ENCODE measurements at regions not wholly inside any gene's neighbourhood (a gene's known extent, or its start where the extent isn't known, plus 50 kb on each side); places are given as distances from the start of the nearest gene placed in this dataset.

- H3K27me3 ChIP-seq (ENCODE audit: control insufficient read depth, insufficient read depth, low read length): peaks cover 31% of the 10 kb centered on the region
- peaks cover 9% of the 10 kb centered on the region for H3K4me1 ChIP-seq (ENCODE audit: control insufficient read depth, insufficient read depth, low read length)
- H3K4me3 ChIP-seq (ENCODE audit: low read length): no peak overlapping the region
- H3K36me3 ChIP-seq (ENCODE audit: control insufficient read depth, insufficient read depth, low read length): no peaks in the 10 kb centered on the region
- no peak for DNase-seq
- H3K9me3 ChIP-seq (replicated peaks; ENCODE audit: control insufficient read depth, low read depth, low read length): peaks cover 2% of the 10 kb centered on the region
- whole genome bisulfite sequencing (ENCODE audit: insufficient coverage): 73% methylated on average over 16 of the region's 20 CpGs
- H3K27ac ChIP-seq (ENCODE audit: low read length): no peak overlapping the region
Measured at GRCh38 chr22:44585559-44586350, 87.7 kb upstream of the RTL6 start.

- Histone ChIP-seq H3K27ac (ENCODE audit: low read length) (no peak overlapping the region), H3K27me3 (ENCODE audit: control insufficient read depth, insufficient read depth, low read length) (peaks cover 31% of the 10 kb centered on the region), H3K9me3 (replicated peaks; ENCODE audit: control insufficient read depth, low read depth, low read length) (peaks cover under 1% of the 10 kb centered on the region), H3K4me1 (ENCODE audit: control insufficient read depth, insufficient read depth, low read length) (peaks cover 9% of the 10 kb centered on the region), H3K36me3 (ENCODE audit: control insufficient read depth, insufficient read depth, low read length) (no peaks in the 10 kb centered on the region), H3K4me3 (ENCODE audit: low read length) (no peak overlapping the region)
- WGBS (ENCODE audit: insufficient coverage): 90% methylated on average over 4 of the region's 7 CpGs
- DNase-seq: no peak
Measured at GRCh38 chr22:44584256-44584902, 86.3 kb upstream of the RTL6 start.

GRCh38 chr22:44583854-44584253 lies 85.8 kb upstream of the RTL6 start:
- Histone ChIP-seq H3K36me3 (ENCODE audit: control insufficient read depth, insufficient read depth, low read length) (no peaks in the 10 kb centered on the region), H3K4me1 (ENCODE audit: control insufficient read depth, insufficient read depth, low read length) (peaks cover 9% of the 10 kb centered on the region), H3K9me3 (replicated peaks; ENCODE audit: control insufficient read depth, low read depth, low read length) (no peaks in the 10 kb centered on the region), H3K27ac (ENCODE audit: low read length) (no peak overlapping the region), H3K27me3 (ENCODE audit: control insufficient read depth, insufficient read depth, low read length) (peaks cover 34% of the 10 kb centered on the region), H3K4me3 (ENCODE audit: low read length) (no peak overlapping the region)
- no peak for DNase-seq
- WGBS (ENCODE audit: insufficient coverage): 47% methylated on average over 12 of the region's 12 CpGs

- no peaks in the 10 kb centered on the region for H3K9me3 ChIP-seq (replicated peaks; ENCODE audit: control insufficient read depth, low read depth, low read length)
- no peak overlapping the region for H3K27ac ChIP-seq (ENCODE audit: low read length)
- H3K4me1 ChIP-seq (ENCODE audit: control insufficient read depth, insufficient read depth, low read length): peaks cover 9% of the 10 kb centered on the region
- peaks cover 37% of the 10 kb centered on the region for H3K27me3 ChIP-seq (ENCODE audit: control insufficient read depth, insufficient read depth, low read length)
- no peaks in the 10 kb centered on the region for H3K36me3 ChIP-seq (ENCODE audit: control insufficient read depth, insufficient read depth, low read length)
- 61% methylated on average over 13 of the region's 15 CpGs for WGBS (ENCODE audit: insufficient coverage)
- no peak for DNase-seq
- no peak overlapping the region for H3K4me3 ChIP-seq (ENCODE audit: low read length)
Measured at GRCh38 chr22:44583061-44583760, 85.2 kb upstream of the RTL6 start.

DNA sequence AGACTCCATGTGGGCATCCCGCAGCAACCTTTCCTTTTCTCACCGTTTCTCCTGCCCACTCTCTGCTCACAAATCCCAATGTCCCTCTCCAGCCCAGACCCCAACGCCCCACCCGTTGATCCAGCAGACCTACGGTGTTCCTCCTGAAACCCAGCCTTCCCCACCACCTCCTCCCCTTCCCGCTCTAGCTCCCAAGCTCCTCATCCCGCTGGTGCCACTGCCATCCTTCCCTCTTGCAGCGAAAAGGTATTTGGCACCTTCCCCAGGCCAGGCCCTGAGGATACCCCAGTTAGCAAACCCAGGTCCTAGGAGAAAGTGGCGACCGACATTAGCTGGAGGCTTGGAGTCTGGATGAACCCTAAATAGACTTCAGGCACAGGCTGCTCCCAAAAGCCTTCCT lies 84.0 kb upstream of the RTL6 start:
- Histone ChIP-seq H3K36me3 (ENCODE audit: control insufficient read depth, insufficient read depth, low read length) (no peaks in the 10 kb centered on the region), H3K27ac (ENCODE audit: low read length) (no peak overlapping the region), H3K9me3 (replicated peaks; ENCODE audit: control insufficient read depth, low read depth, low read length) (no peaks in the 10 kb centered on the region), H3K27me3 (ENCODE audit: control insufficient read depth, insufficient read depth, low read length) (peaks cover 33% of the 10 kb centered on the region), H3K4me3 (ENCODE audit: low read length) (no peak overlapping the region), H3K4me1 (ENCODE audit: control insufficient read depth, insufficient read depth, low read length) (peaks cover 5% of the 10 kb centered on the region)
- no peak for DNase-seq
- WGBS (ENCODE audit: insufficient coverage): 75% methylated on average over 10 of the region's 10 CpGs

GRCh38 chr22:44581096-44581435 lies 83.0 kb upstream of the RTL6 start:
- H3K36me3 ChIP-seq (ENCODE audit: control insufficient read depth, insufficient read depth, low read length): no peaks in the 10 kb centered on the region
- no peaks in the 10 kb centered on the region for H3K9me3 ChIP-seq (replicated peaks; ENCODE audit: control insufficient read depth, low read depth, low read length)
- WGBS (ENCODE audit: insufficient coverage): 65% methylated on average over 11 of the region's 12 CpGs
- H3K4me3 ChIP-seq (ENCODE audit: low read length): no peak overlapping the region
- no peaks in the 10 kb centered on the region for H3K4me1 ChIP-seq (ENCODE audit: control insufficient read depth, insufficient read depth, low read length)
- H3K27me3 ChIP-seq (ENCODE audit: control insufficient read depth, insufficient read depth, low read length): peaks cover 30% of the 10 kb centered on the region
- no peak overlapping the region for H3K27ac ChIP-seq (ENCODE audit: low read length)
- DNase-seq: no peak

DNA sequence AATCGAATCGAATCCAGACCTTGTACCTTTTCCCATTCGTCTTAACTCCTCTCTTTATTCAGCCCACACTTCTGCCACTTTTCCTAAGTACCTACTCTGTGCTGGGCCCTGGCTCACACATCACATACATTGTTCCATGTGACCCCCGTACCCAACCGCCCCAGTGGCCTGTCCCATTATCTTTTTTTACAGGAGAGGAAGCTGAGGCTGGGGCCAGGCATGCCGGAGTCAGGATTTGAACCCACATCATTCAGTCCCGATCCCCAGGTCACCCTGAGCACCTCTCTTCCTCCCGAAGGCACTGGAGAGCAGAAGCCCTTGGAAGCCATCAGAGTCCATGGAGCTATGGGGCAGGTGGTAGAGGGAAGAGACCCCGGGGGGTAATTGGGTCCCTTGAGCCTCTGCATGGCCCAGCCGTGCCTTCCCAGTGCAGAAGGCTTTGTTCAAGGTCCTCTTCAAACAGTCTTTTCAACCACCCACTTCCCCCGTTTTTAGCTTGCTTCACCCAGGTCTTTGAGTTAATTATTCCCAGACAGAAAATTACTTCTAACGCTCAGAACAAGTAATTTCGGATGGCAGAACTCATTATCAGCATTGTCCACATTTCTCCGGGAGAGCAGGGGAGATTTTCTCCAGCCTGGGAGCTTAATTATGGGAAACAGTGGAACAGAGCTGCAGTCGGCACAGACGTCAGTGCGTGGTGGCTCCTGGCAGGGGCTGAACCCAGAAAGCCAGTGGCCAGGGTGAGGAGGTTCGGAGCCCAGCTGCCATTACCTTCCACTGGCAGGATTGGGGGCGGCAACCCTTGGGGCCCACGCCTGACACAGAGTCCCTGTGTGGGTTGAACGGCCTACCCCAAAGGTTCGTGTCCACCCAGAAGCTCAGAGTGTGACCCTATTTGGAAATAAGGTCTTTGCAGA lies 82.4 kb upstream of the RTL6 start:
- WGBS (ENCODE audit: insufficient coverage): 79% methylated on average over 14 of the region's 22 CpGs
- DNase-seq: no peak
- H3K4me1 ChIP-seq (ENCODE audit: control insufficient read depth, insufficient read depth, low read length): no peaks in the 10 kb centered on the region
- no peaks in the 10 kb centered on the region for H3K36me3 ChIP-seq (ENCODE audit: control insufficient read depth, insufficient read depth, low read length)
- no peak overlapping the region for H3K4me3 ChIP-seq (ENCODE audit: low read length)
- H3K27ac ChIP-seq (ENCODE audit: low read length): no peak overlapping the region
- peaks cover 24% of the 10 kb centered on the region for H3K27me3 ChIP-seq (ENCODE audit: control insufficient read depth, insufficient read depth, low read length)
- H3K9me3 ChIP-seq (replicated peaks; ENCODE audit: control insufficient read depth, low read depth, low read length): no peaks in the 10 kb centered on the region

GRCh38 chr22:44578516-44579230 lies 80.6 kb upstream of the RTL6 start:
- H3K36me3 ChIP-seq (ENCODE audit: control insufficient read depth, insufficient read depth, low read length): no peaks in the 10 kb centered on the region
- H3K27ac ChIP-seq (ENCODE audit: low read length): no peak overlapping the region
- DNase-seq: no peak
- H3K4me3 ChIP-seq (ENCODE audit: low read length): no peak overlapping the region
- H3K4me1 ChIP-seq (ENCODE audit: control insufficient read depth, insufficient read depth, low read length): no peaks in the 10 kb centered on the region
- H3K27me3 ChIP-seq (ENCODE audit: control insufficient read depth, insufficient read depth, low read length): peaks cover 27% of the 10 kb centered on the region
- no peaks in the 10 kb centered on the region for H3K9me3 ChIP-seq (replicated peaks; ENCODE audit: control insufficient read depth, low read depth, low read length)
- WGBS (ENCODE audit: insufficient coverage): 78% methylated on average over 10 of the region's 10 CpGs

GRCh38 chr22:44578110-44578457 lies 80.1 kb upstream of the RTL6 start:
- Histone ChIP-seq H3K27me3 (ENCODE audit: control insufficient read depth, insufficient read depth, low read length) (peaks cover 24% of the 10 kb centered on the region), H3K36me3 (ENCODE audit: control insufficient read depth, insufficient read depth, low read length) (no peaks in the 10 kb centered on the region)
- WGBS (ENCODE audit: insufficient coverage): 8% methylated on average over 2 of the region's 3 CpGs

More at GRCh38 chr22:44578110-44578457, 80.1 kb upstream of the RTL6 start:
- no peak overlapping the region for H3K4me3 ChIP-seq (ENCODE audit: low read length)
- DNase-seq: no peak
- H3K9me3 ChIP-seq (replicated peaks; ENCODE audit: control insufficient read depth, low read depth, low read length): no peaks in the 10 kb centered on the region
- no peaks in the 10 kb centered on the region for H3K4me1 ChIP-seq (ENCODE audit: control insufficient read depth, insufficient read depth, low read length)
- no peak overlapping the region for H3K27ac ChIP-seq (ENCODE audit: low read length)

Data from muscle of leg (tissue), 3 donors.